ENCODE measurements at regions not wholly inside any gene's neighbourhood (a gene's known extent, or its start where the extent isn't known, plus 50 kb on each side); places are given as distances from the start of the nearest gene placed in this dataset.

DNA sequence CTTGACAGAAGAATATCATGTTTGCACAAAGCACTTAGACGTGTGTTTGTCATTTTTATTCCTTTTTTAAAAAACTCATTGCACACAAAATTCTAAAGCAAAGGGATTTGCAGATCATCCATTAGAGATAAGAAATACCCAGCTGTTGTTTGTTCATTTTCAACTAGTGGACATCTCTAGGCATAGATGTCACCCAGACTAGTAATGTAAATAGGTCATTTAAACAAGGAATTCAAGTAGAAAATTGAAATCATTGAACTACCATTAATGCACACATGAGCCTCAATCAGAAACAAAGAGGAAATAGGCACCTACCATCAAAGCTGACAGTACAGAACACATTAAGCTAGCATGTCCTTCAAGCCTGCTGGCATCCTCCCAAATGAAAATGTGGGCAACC is 107.3 kb downstream of the OR2K2 start:
- TF ChIP-seq, protein P1, sequence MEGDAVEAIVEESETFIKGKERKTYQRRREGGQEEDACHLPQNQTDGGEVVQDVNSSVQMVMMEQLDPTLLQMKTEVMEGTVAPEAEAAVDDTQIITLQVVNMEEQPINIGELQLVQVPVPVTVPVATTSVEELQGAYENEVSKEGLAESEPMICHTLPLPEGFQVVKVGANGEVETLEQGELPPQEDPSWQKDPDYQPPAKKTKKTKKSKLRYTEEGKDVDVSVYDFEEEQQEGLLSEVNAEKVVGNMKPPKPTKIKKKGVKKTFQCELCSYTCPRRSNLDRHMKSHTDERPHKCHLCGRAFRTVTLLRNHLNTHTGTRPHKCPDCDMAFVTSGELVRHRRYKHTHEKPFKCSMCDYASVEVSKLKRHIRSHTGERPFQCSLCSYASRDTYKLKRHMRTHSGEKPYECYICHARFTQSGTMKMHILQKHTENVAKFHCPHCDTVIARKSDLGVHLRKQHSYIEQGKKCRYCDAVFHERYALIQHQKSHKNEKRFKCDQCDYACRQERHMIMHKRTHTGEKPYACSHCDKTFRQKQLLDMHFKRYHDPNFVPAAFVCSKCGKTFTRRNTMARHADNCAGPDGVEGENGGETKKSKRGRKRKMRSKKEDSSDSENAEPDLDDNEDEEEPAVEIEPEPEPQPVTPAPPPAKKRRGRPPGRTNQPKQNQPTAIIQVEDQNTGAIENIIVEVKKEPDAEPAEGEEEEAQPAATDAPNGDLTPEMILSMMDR (IDR thresholded peaks at IDR 0.05; ENCODE audit: insufficient read depth, low read depth, low read length), result no peak
- TF ChIP-seq EZH2 (IDR thresholded peaks at IDR 0.05; ENCODE audit: insufficient read depth, low read length), result no peak
